Stimulated activated CD4-positive, alpha-beta T cell treated with anti-CD3 and anti-CD28 coated beads, Interleukin-2, amount 100 ng/mL, for 48 hours (primary cell): ENCODE measurements at regions not wholly inside any gene's neighbourhood (a gene's known extent, or its start where the extent isn't known, plus 50 kb on each side); places are given as distances from the start of the nearest gene placed in this dataset.

ENCODE experiments used
- DNase-seq, 2 donors: peaks; one replicate each; pipeline ENCODE4 v3.0.0-alpha.2; 2020

- DNase-seq = no peak
These were observed 743.9 kb upstream of the FLRT2 start for GRCh38 chr14:84785996-84786395.

- no peak for DNase-seq
These were observed 740.9 kb upstream of the FLRT2 start for GRCh38 chr14:84789012-84789411.

GRCh38 chr14:84792722-84793410 is 737.1 kb upstream of the FLRT2 start:
- DNase-seq = no peak

- DNase-seq = no peak
These were observed 732.6 kb upstream of the FLRT2 start for GRCh38 chr14:84797326-84797725.

GRCh38 chr14:84804468-84804867 is 725.5 kb upstream of the FLRT2 start:
- no peak for DNase-seq

- DNase-seq = no peak
These were observed 725.0 kb upstream of the FLRT2 start for GRCh38 chr14:84804895-84805294.

GRCh38 chr14:84806181-84806580 is 723.8 kb upstream of the FLRT2 start:
- no peak for DNase-seq

GRCh38 chr14:84806622-84807021 is 723.3 kb upstream of the FLRT2 start:
- no peak for DNase-seq

GRCh38 chr14:84807673-84808072 is 722.3 kb upstream of the FLRT2 start:
- DNase-seq = no peak

- no peak for DNase-seq
These were observed 720.8 kb upstream of the FLRT2 start for GRCh38 chr14:84809158-84809557.

- DNase-seq = no peak
These were observed 715.6 kb upstream of the FLRT2 start for GRCh38 chr14:84814391-84814790.

GRCh38 chr14:84819528-84819927 is 710.4 kb upstream of the FLRT2 start:
- DNase-seq = no peak

GRCh38 chr14:84825481-84826251 is 704.3 kb upstream of the FLRT2 start:
- DNase-seq = no peak

GRCh38 chr14:84826294-84826693 is 703.6 kb upstream of the FLRT2 start:
- DNase-seq = no peak

- no peak for DNase-seq
These were observed 679.3 kb upstream of the FLRT2 start for GRCh38 chr14:84850595-84850994.

- no peak for DNase-seq
These were observed 673.0 kb upstream of the FLRT2 start for GRCh38 chr14:84856751-84857534.

- DNase-seq = no peak
These were observed 672.4 kb upstream of the FLRT2 start for GRCh38 chr14:84857571-84857970.

GRCh38 chr14:84859116-84859515 is 670.8 kb upstream of the FLRT2 start:
- no peak for DNase-seq

GRCh38 chr14:84864548-84865271 is 665.2 kb upstream of the FLRT2 start:
- no peak for DNase-seq

- no peak for DNase-seq
These were observed 658.2 kb upstream of the FLRT2 start for GRCh38 chr14:84871734-84872133.

GRCh38 chr14:84874436-84874835 is 655.5 kb upstream of the FLRT2 start:
- DNase-seq = no peak

GRCh38 chr14:84877061-84877460 is 652.9 kb upstream of the FLRT2 start:
- no peak for DNase-seq

GRCh38 chr14:84882830-84883229 is 647.1 kb upstream of the FLRT2 start:
- no peak for DNase-seq
